H9 (cell line): ENCODE measurements at regions not wholly inside any gene's neighbourhood (a gene's known extent, or its start where the extent isn't known, plus 50 kb on each side); places are given as distances from the start of the nearest gene placed in this dataset.

Experiments
- DNase-seq: peaks from one replicate; pipeline ENCODE4 v3.0.0-alpha.2; 2017
- H2AFZ ChIP-seq: one replicate; pipeline ENCODE4 v1.6.1; 2013; ENCODE audit warnings: mild to moderate bottlenecking, low read length, control low read depth, moderate library complexity
- H2AK5ac ChIP-seq: 2 replicates; pipeline ENCODE4 v1.6.1; 2013; ENCODE audit warnings: low read length, control low read depth, mixed read lengths; ENCODE audit not compliant: insufficient read length
- H2BK120ac ChIP-seq: one replicate; pipeline ENCODE4 v1.6.1; 2013; ENCODE audit warnings: low read depth, mild to moderate bottlenecking, low read length, control low read depth, inconsistent platforms; ENCODE audit not compliant: poor library complexity, severe bottlenecking
- H2BK12ac ChIP-seq: 2 replicates; pipeline ENCODE4 v1.6.1; 2013; ENCODE audit warnings: low read length, control low read depth, mixed read lengths, low read depth; ENCODE audit not compliant: insufficient read length
- H2BK15ac ChIP-seq: 2 replicates; pipeline ENCODE4 v1.6.1; 2013; ENCODE audit warnings: low read depth, low read length, control low read depth
- H2BK20ac ChIP-seq: one replicate; pipeline ENCODE4 v1.6.1; 2013; ENCODE audit warnings: low read depth, mild to moderate bottlenecking, low read length, control low read depth, inconsistent platforms; ENCODE audit not compliant: poor library complexity, severe bottlenecking
- H2BK5ac ChIP-seq: 2 replicates; pipeline ENCODE4 v1.6.1; 2013; ENCODE audit warnings: low read length, control low read depth, mixed read lengths; ENCODE audit not compliant: insufficient read length
- H3K14ac ChIP-seq: 2 replicates; pipeline ENCODE4 v1.6.1; 2013; ENCODE audit warnings: low read length, control low read depth; ENCODE audit not compliant: insufficient read depth
- H3K18ac ChIP-seq: 2 replicates; pipeline ENCODE4 v1.6.1; 2013; ENCODE audit warnings: low read depth, mild to moderate bottlenecking, mixed read lengths, low read length, control low read depth; ENCODE audit not compliant: insufficient read length
- H3K23ac ChIP-seq: 2 replicates; pipeline ENCODE4 v1.6.1; 2013; ENCODE audit warnings: low read length, control low read depth, mixed read lengths, low read depth; ENCODE audit not compliant: insufficient read length
- H3K23me2 ChIP-seq: 2 replicates; pipeline ENCODE4 v1.6.1; 2013; ENCODE audit warnings: low read depth, mild to moderate bottlenecking, mixed read lengths, low read length, control low read depth; ENCODE audit not compliant: insufficient read length, poor library complexity, severe bottlenecking
- H3K27ac ChIP-seq: 2 replicates; pipeline ENCODE4 v1.5.1; 2013; ENCODE audit warnings: low read length, control low read depth, mixed read lengths, low read depth; ENCODE audit not compliant: insufficient read length
- H3K27me3 ChIP-seq: 2 replicates; pipeline ENCODE4 v1.6.1; 2013; ENCODE audit warnings: low read length, control low read depth, inconsistent platforms; ENCODE audit not compliant: insufficient read depth
- H3K4ac ChIP-seq: 2 replicates; pipeline ENCODE4 v1.6.1; 2013; ENCODE audit warnings: low read depth, mild to moderate bottlenecking, control low read depth, inconsistent platforms, low read length, moderate library complexity
- H3K4me1 ChIP-seq: 2 replicates; pipeline ENCODE4 v1.6.1; 2013; ENCODE audit warnings: low read length, control low read depth, inconsistent platforms; ENCODE audit not compliant: insufficient read depth
- H3K4me2 ChIP-seq: 2 replicates; pipeline ENCODE4 v1.6.1; 2013; ENCODE audit warnings: low read length, control low read depth, mixed read lengths; ENCODE audit not compliant: insufficient read length, insufficient read depth
- H3K56ac ChIP-seq: 2 replicates; pipeline ENCODE4 v1.6.1; 2013; ENCODE audit warnings: low read depth, mild to moderate bottlenecking, mixed read lengths, low read length, control low read depth; ENCODE audit not compliant: insufficient read length
- H3K79me1 ChIP-seq: 2 replicates; pipeline ENCODE4 v1.6.1; 2013; ENCODE audit warnings: low read depth, mild to moderate bottlenecking, moderate library complexity, low read length, control low read depth, inconsistent platforms; ENCODE audit not compliant: insufficient read depth, poor library complexity, severe bottlenecking
- H3K79me2 ChIP-seq: 2 replicates; pipeline ENCODE4 v1.6.1; 2013; ENCODE audit warnings: low read length, control low read depth, inconsistent platforms; ENCODE audit not compliant: insufficient read depth
- H3K9ac ChIP-seq: 2 replicates; pipeline ENCODE4 v1.6.1; 2013; ENCODE audit warnings: low read length, control low read depth, mixed read lengths; ENCODE audit not compliant: insufficient read length; ENCODE audit errors: extremely low read depth
- H3K9me3 ChIP-seq: one replicate; pipeline ENCODE4 v1.6.1; 2013; ENCODE audit warnings: low read depth, low read length, inconsistent platforms; ENCODE audit not compliant: control insufficient read depth
- H3T11ph ChIP-seq: one replicate; pipeline ENCODE4 v1.6.1; 2013; ENCODE audit warnings: mild to moderate bottlenecking, low read length, control low read depth, inconsistent platforms
- H4K20me1 ChIP-seq: one replicate; pipeline ENCODE4 v1.6.1; 2013; ENCODE audit not compliant: control insufficient read depth, insufficient read length, insufficient read depth
- H4K5ac ChIP-seq: 2 replicates; pipeline ENCODE4 v1.6.1; 2013; ENCODE audit warnings: low read depth, mild to moderate bottlenecking, mixed read lengths, low read length, control low read depth; ENCODE audit not compliant: insufficient read length
- H4K8ac ChIP-seq: replicated peaks from 2 replicates; pipeline ENCODE4 v1.6.1; 2013; ENCODE audit warnings: low read length, control low read depth, mixed read lengths, low read depth; ENCODE audit not compliant: insufficient read length
- H4K91ac ChIP-seq: 2 replicates; pipeline ENCODE4 v1.6.1; 2013; ENCODE audit warnings: low read depth, mild to moderate bottlenecking, moderate library complexity, mixed read lengths, low read length, control low read depth; ENCODE audit not compliant: insufficient read length
- H3K27ac Mint-ChIP-seq, 3 experiments: 2 replicates in 2 of 3; 3 replicates in 1 of 3; pipeline ENCODE4 v1.8.0; 2020 to 2021; ENCODE audit warnings: mixed read lengths in 3 of 3, mild to moderate bottlenecking in 1 of 3, moderate library complexity in 1 of 3
- H3K27me3 Mint-ChIP-seq: 2 replicates; pipeline ENCODE4 v1.8.0; 2021; ENCODE audit warnings: low read depth, mild to moderate bottlenecking, moderate library complexity, mixed read lengths
- H3K36me3 Mint-ChIP-seq, 3 experiments: 2 replicates in 2 of 3; 3 replicates in 1 of 3; pipeline ENCODE4 v1.8.0; 2020 to 2021; ENCODE audit warnings: low read depth in 3 of 3, mixed read lengths in 3 of 3; ENCODE audit not compliant: insufficient read depth in 1 of 3
- H3K4me1 Mint-ChIP-seq, 2 experiments: 2 replicates each; pipeline ENCODE4 v1.8.0; 2020; ENCODE audit warnings: mixed read lengths in 2 of 2
- H3K4me3 Mint-ChIP-seq, 2 experiments: 2 replicates in 1 of 2; 3 replicates in 1 of 2; pipeline ENCODE4 v1.8.0; 2020 to 2021; ENCODE audit warnings: mild to moderate bottlenecking in 2 of 2, mixed read lengths in 2 of 2, moderate library complexity in 1 of 2
- H3K9me3 Mint-ChIP-seq, 2 experiments: 2 replicates in 1 of 2; 3 replicates in 1 of 2; pipeline ENCODE4 v1.8.0; 2020; ENCODE audit warnings: mild to moderate bottlenecking in 2 of 2, mixed read lengths in 2 of 2, moderate library complexity in 1 of 2
- WGBS: extraction: QIAGEN DNeasy Blood & Tissue Kit; methylation state at CpG from one replicate; pipeline ENCODE4 v1.1.7; 2013; ENCODE audit warnings: missing lambda C conversion rate, low lambda C conversion rate, mixed read lengths; ENCODE audit not compliant: insufficient read length; ENCODE audit errors: extremely low coverage; 5-methylcytosine and 5-hydroxymethylcytosine counted together
- TF ChIP-seq, protein P1 (sequence below): fragments of 200-600 bp; sonication (generic); conservative IDR thresholded peaks from 3 replicates; pipeline ENCODE4 v1.8.0; 2021; ENCODE audit warnings: antibody characterized with exemption, mild to moderate bottlenecking

DNA sequence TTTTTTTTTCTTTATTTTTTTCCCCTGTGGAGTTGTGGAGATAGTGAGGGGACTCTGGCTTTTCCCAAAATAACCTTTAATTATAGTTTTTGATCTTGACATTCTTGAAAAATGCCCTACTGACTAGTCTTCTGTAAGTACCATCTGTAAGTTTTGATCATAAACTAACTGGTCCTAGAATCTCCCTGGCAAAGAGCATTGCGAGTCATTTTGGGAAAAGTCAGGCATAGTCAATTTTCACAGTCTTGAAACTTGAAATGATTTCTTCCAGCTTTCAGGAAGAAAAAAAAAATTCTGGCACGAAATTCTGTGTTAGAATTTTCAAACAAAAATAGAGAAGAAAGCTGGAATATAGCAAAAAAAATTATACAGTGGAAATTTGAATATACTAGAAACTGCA lies 181.2 kb upstream of the SNX7 start:
- H2BK12ac ChIP-seq, result no peak overlapping the region
- no peak overlapping the region for H4K91ac ChIP-seq
- H2AK5ac ChIP-seq, result no peak overlapping the region
- no peaks in the 10 kb centered on the region for H3K4me1 ChIP-seq
- DNase-seq, result no peak
- peaks cover 5 to 7% of the 10 kb centered on the region in 2 experiments; a peak in 3 of 4 replicates for H3K4me1 Mint-ChIP-seq
- no peak overlapping the region for H3K23ac ChIP-seq
- H2BK120ac ChIP-seq, result no peak overlapping the region
- H3K79me1 ChIP-seq, result no peaks in the 10 kb centered on the region
- H3K27ac Mint-ChIP-seq, result no peak overlapping the region; a peak in 1 of 7 replicates
- H3K18ac ChIP-seq, result no peak overlapping the region
- no peaks in the 10 kb centered on the region for H3K27me3 ChIP-seq
- TF ChIP-seq, protein P1, sequence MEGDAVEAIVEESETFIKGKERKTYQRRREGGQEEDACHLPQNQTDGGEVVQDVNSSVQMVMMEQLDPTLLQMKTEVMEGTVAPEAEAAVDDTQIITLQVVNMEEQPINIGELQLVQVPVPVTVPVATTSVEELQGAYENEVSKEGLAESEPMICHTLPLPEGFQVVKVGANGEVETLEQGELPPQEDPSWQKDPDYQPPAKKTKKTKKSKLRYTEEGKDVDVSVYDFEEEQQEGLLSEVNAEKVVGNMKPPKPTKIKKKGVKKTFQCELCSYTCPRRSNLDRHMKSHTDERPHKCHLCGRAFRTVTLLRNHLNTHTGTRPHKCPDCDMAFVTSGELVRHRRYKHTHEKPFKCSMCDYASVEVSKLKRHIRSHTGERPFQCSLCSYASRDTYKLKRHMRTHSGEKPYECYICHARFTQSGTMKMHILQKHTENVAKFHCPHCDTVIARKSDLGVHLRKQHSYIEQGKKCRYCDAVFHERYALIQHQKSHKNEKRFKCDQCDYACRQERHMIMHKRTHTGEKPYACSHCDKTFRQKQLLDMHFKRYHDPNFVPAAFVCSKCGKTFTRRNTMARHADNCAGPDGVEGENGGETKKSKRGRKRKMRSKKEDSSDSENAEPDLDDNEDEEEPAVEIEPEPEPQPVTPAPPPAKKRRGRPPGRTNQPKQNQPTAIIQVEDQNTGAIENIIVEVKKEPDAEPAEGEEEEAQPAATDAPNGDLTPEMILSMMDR, result no peak
- no peak overlapping the region for H3K27ac ChIP-seq
- no peak overlapping the region for H3T11ph ChIP-seq
- H3K23me2 ChIP-seq, result no peaks in the 10 kb centered on the region
- no peaks in the 10 kb centered on the region for H4K20me1 ChIP-seq
- H2BK15ac ChIP-seq, result no peak overlapping the region
- no peaks in the 10 kb centered on the region for H3K79me2 ChIP-seq
- H2BK20ac ChIP-seq, result no peak overlapping the region
- no peak overlapping the region for H3K9ac ChIP-seq
- H3K9me3 ChIP-seq, result no peaks in the 10 kb centered on the region
- H3K27me3 Mint-ChIP-seq, result no peaks in the 10 kb centered on the region
- H4K8ac ChIP-seq, result no peak overlapping the region
- no CpG with 5 or more reads among the region's 2 CpGs for WGBS
- H3K4me3 Mint-ChIP-seq, result no peak overlapping the region
- no peak overlapping the region for H3K56ac ChIP-seq
- no peaks in the 10 kb centered on the region for H3K9me3 Mint-ChIP-seq
- H2AFZ ChIP-seq, result no peak overlapping the region
- no peak overlapping the region for H2BK5ac ChIP-seq
- H3K4ac ChIP-seq, result no peak overlapping the region
- H3K14ac ChIP-seq, result no peak overlapping the region
- H3K4me2 ChIP-seq, result no peak overlapping the region
- H3K36me3 Mint-ChIP-seq, result no peaks in the 10 kb centered on the region
- H4K5ac ChIP-seq, result no peak overlapping the region
